ENCODE measurements at regions not wholly inside any gene's neighbourhood (a gene's known extent, or its start where the extent isn't known, plus 50 kb on each side); places are given as distances from the start of the nearest gene placed in this dataset.
"Not testable (repeated sequence)": the region's sequence is repeated elsewhere in the genome, so short reads cannot be mapped to it uniquely, and the experiment has no call there.

GRCh38 chr10:53335803-53336422 is 563.3 kb upstream of the MBL2 start:
- peaks cover 4 to 43% (median 8%) of the 10 kb centered on the region in 7 donors for H3K9me3 Mint-ChIP-seq
- not testable (repeated sequence) for ATAC-seq (ENCODE audit: low read depth in 2 of 2); H3K4me1 ChIP-seq (ENCODE audit: control insufficient read depth, insufficient read depth, low read length, poor library complexity, severe bottlenecking); H3K4me3 Mint-ChIP-seq; H3K27ac ChIP-seq (ENCODE audit: insufficient read depth, low read length, poor library complexity, severe bottlenecking); H3K4me1 Mint-ChIP-seq; H3K36me3 ChIP-seq (ENCODE audit: control insufficient read depth, insufficient read depth, low read length); H3K4me3 ChIP-seq (ENCODE audit: low read depth, low read length); DNase-seq; H3K36me3 Mint-ChIP-seq; H3K27me3 ChIP-seq (ENCODE audit: control insufficient read depth, insufficient read depth, low read length); H3K27me3 Mint-ChIP-seq; H3K27ac Mint-ChIP-seq
- peaks cover 10 to 24% of the 10 kb centered on the region in 2 experiments for H3K9me3 ChIP-seq (ENCODE audit: control insufficient read depth in 2 of 2, low read length in 2 of 2)

DNA sequence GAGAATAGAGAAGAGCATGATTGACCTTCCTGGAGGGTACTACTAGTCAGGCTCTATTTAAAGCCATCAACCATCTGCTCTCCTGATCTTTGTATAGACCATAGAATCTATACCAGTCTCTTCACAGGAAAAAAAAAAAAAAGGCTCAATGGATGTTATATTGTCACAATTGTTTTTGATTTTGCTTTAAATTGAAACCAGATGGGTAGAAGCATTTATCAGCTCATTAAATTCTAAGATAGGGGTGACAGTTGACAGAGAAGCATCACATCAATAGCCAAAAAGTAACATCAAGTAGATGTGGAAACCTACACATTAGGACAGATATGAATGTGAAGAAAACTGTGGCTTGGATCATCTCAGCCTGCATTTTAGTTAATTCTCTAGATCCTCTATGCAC is 558.9 kb upstream of the MBL2 start:
- Histone ChIP-seq H3K27ac (ENCODE audit: insufficient read depth, low read length, poor library complexity, severe bottlenecking) (no peak overlapping the region), H3K4me1 (ENCODE audit: control insufficient read depth, insufficient read depth, low read length, poor library complexity, severe bottlenecking) (no peaks in the 10 kb centered on the region), H3K36me3 (ENCODE audit: control insufficient read depth, insufficient read depth, low read length) (no peaks in the 10 kb centered on the region), H3K27me3 (ENCODE audit: control insufficient read depth, insufficient read depth, low read length) (no peaks in the 10 kb centered on the region), H3K4me3 (ENCODE audit: low read depth, low read length) (no peak overlapping the region), H3K9me3 (ENCODE audit: control insufficient read depth in 2 of 2, low read length in 2 of 2) (peaks cover 5 to 20% of the 10 kb centered on the region in 2 experiments)
- Mint-ChIP-seq H3K9me3 (peaks cover 4 to 25% (median 8%) of the 10 kb centered on the region in 7 donors), H3K4me3 (no peak overlapping the region), H3K27me3 (no peaks in the 10 kb centered on the region), H3K4me1 (no peaks in the 10 kb centered on the region), H3K27ac (no peak overlapping the region), H3K36me3 (no peaks in the 10 kb centered on the region)
- DNase-seq (no peak), ATAC-seq (ENCODE audit: low read depth in 2 of 2) (no peak)

- H3K27ac Mint-ChIP-seq; H3K36me3 Mint-ChIP-seq; H3K27ac ChIP-seq (ENCODE audit: insufficient read depth, low read length, poor library complexity, severe bottlenecking); H3K4me1 ChIP-seq (ENCODE audit: control insufficient read depth, insufficient read depth, low read length, poor library complexity, severe bottlenecking); H3K27me3 Mint-ChIP-seq; ATAC-seq (ENCODE audit: low read depth in 2 of 2); H3K36me3 ChIP-seq (ENCODE audit: control insufficient read depth, insufficient read depth, low read length); H3K4me1 Mint-ChIP-seq; H3K4me3 ChIP-seq (ENCODE audit: low read depth, low read length); H3K4me3 Mint-ChIP-seq; H3K9me3 ChIP-seq (ENCODE audit: control insufficient read depth in 2 of 2, low read length in 2 of 2); DNase-seq; H3K27me3 ChIP-seq (ENCODE audit: control insufficient read depth, insufficient read depth, low read length): not testable (repeated sequence)
- peaks cover 0 to 20% (median 4%) of the 10 kb centered on the region in 7 donors for H3K9me3 Mint-ChIP-seq
Measured at GRCh38 chr10:53326401-53327305, 554.1 kb upstream of the MBL2 start.

- no peak overlapping the region for H3K27ac Mint-ChIP-seq
- Histone ChIP-seq H3K36me3 (ENCODE audit: control insufficient read depth, insufficient read depth, low read length) (no peaks in the 10 kb centered on the region), H3K4me3 (ENCODE audit: low read depth, low read length) (no peak overlapping the region), H3K27me3 (ENCODE audit: control insufficient read depth, insufficient read depth, low read length) (no peaks in the 10 kb centered on the region), H3K27ac (ENCODE audit: insufficient read depth, low read length, poor library complexity, severe bottlenecking) (no peak overlapping the region), H3K9me3 (ENCODE audit: control insufficient read depth in 2 of 2, low read length in 2 of 2) (peaks cover 0 to 1% of the 10 kb centered on the region in 2 experiments), H3K4me1 (ENCODE audit: control insufficient read depth, insufficient read depth, low read length, poor library complexity, severe bottlenecking) (no peaks in the 10 kb centered on the region)
- no peak for DNase-seq
- H3K36me3 Mint-ChIP-seq: no peaks in the 10 kb centered on the region
- no peak for ATAC-seq (ENCODE audit: low read depth in 2 of 2)
- no peaks in the 10 kb centered on the region for H3K4me1 Mint-ChIP-seq
- H3K27me3 Mint-ChIP-seq: no peaks in the 10 kb centered on the region
- H3K9me3 Mint-ChIP-seq: peaks cover 0 to 20% (median 6%) of the 10 kb centered on the region in 7 donors
- H3K4me3 Mint-ChIP-seq: no peak overlapping the region
Measured at GRCh38 chr10:53325066-53325465, 552.5 kb upstream of the MBL2 start.

DNA sequence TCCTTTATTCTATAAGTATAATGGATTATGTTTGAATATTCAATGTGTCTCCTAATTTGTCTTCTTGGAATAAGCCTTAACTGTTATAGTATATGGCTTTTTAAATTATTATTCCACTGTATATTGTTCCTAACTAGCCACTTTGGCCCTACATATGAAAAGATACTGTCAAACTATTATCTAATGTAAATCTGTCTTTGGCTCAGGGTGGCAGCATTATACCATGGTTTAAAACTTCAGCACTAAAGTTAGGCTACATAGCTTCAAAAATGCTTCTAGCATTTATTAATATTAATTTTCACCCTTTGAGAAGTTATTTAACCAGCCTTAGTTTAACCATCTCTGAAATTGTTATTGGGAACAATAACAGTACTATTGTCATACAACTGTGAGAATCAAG is 543.1 kb upstream of the MBL2 start:
- H3K27ac Mint-ChIP-seq: no peak overlapping the region
- H3K9me3 ChIP-seq (ENCODE audit: control insufficient read depth in 2 of 2, low read length in 2 of 2): peaks cover 0 to 2% of the 10 kb centered on the region in 2 experiments
- H3K27me3 Mint-ChIP-seq: no peaks in the 10 kb centered on the region
- no peak overlapping the region for H3K27ac ChIP-seq (ENCODE audit: insufficient read depth, low read length, poor library complexity, severe bottlenecking)
- H3K9me3 Mint-ChIP-seq: peaks cover 0 to 17% (median 6%) of the 10 kb centered on the region in 7 donors
- no peak for ATAC-seq (ENCODE audit: low read depth in 2 of 2)
- H3K27me3 ChIP-seq (ENCODE audit: control insufficient read depth, insufficient read depth, low read length): no peaks in the 10 kb centered on the region
- H3K36me3 ChIP-seq (ENCODE audit: control insufficient read depth, insufficient read depth, low read length): no peaks in the 10 kb centered on the region
- H3K4me1 Mint-ChIP-seq: no peaks in the 10 kb centered on the region
- no peaks in the 10 kb centered on the region for H3K4me1 ChIP-seq (ENCODE audit: control insufficient read depth, insufficient read depth, low read length, poor library complexity, severe bottlenecking)
- H3K4me3 Mint-ChIP-seq: no peak overlapping the region
- no peaks in the 10 kb centered on the region for H3K36me3 Mint-ChIP-seq
- no peak for DNase-seq
- H3K4me3 ChIP-seq (ENCODE audit: low read depth, low read length): no peak overlapping the region

- Histone ChIP-seq H3K9me3 (ENCODE audit: control insufficient read depth in 2 of 2, low read length in 2 of 2) (peaks cover 0 to 2% of the 10 kb centered on the region in 2 experiments), H3K27me3 (ENCODE audit: control insufficient read depth, insufficient read depth, low read length) (no peaks in the 10 kb centered on the region), H3K4me1 (ENCODE audit: control insufficient read depth, insufficient read depth, low read length, poor library complexity, severe bottlenecking) (no peaks in the 10 kb centered on the region), H3K4me3 (ENCODE audit: low read depth, low read length) (no peak overlapping the region), H3K27ac (ENCODE audit: insufficient read depth, low read length, poor library complexity, severe bottlenecking) (no peak overlapping the region), H3K36me3 (ENCODE audit: control insufficient read depth, insufficient read depth, low read length) (no peaks in the 10 kb centered on the region)
- DNase-seq: no peak
- H3K9me3 Mint-ChIP-seq: peaks cover 0 to 17% (median 5%) of the 10 kb centered on the region in 7 donors
- H3K27me3 Mint-ChIP-seq: no peaks in the 10 kb centered on the region
- H3K4me3 Mint-ChIP-seq: no peak overlapping the region
- H3K36me3 Mint-ChIP-seq: no peaks in the 10 kb centered on the region
- H3K27ac Mint-ChIP-seq: no peak overlapping the region
- H3K4me1 Mint-ChIP-seq: no peaks in the 10 kb centered on the region
- no peak for ATAC-seq (ENCODE audit: low read depth in 2 of 2)
Measured at GRCh38 chr10:53314876-53315275, 542.3 kb upstream of the MBL2 start.

DNA sequence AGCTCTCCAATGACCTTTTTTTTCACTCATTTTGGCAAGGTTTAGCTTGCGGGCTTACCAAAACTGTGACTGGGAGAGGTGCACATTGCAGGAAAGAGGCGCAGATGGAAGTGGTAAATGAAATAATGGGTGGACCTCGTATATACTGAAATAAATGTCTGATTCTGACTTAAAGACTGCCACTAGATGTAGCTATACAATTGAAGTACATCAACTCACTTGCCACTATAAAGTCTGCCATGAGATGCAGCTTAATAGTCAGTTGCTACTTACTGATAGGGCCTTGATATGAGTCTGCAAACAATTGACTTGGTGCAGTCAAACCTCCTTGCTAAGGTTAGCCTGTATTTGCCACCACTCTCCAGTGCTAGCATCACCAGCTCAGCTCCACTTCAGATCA is 525.9 kb upstream of the MBL2 start:
- Histone ChIP-seq H3K36me3 (ENCODE audit: control insufficient read depth, insufficient read depth, low read length) (no peaks in the 10 kb centered on the region), H3K27ac (ENCODE audit: insufficient read depth, low read length, poor library complexity, severe bottlenecking) (no peak overlapping the region), H3K27me3 (ENCODE audit: control insufficient read depth, insufficient read depth, low read length) (no peaks in the 10 kb centered on the region), H3K4me1 (ENCODE audit: control insufficient read depth, insufficient read depth, low read length, poor library complexity, severe bottlenecking) (no peaks in the 10 kb centered on the region), H3K4me3 (ENCODE audit: low read depth, low read length) (no peak overlapping the region), H3K9me3 (ENCODE audit: control insufficient read depth in 2 of 2, low read length in 2 of 2) (peaks cover 0 to 2% of the 10 kb centered on the region in 2 experiments)
- Mint-ChIP-seq H3K36me3 (no peaks in the 10 kb centered on the region), H3K4me1 (no peaks in the 10 kb centered on the region), H3K27ac (no peak overlapping the region), H3K27me3 (no peaks in the 10 kb centered on the region), H3K9me3 (peaks cover 0 to 23% (median 2%) of the 10 kb centered on the region in 7 donors), H3K4me3 (no peak overlapping the region)
- DNase-seq (no peak), ATAC-seq (ENCODE audit: low read depth in 2 of 2) (no peak)
